KOPT-K1 (cell line): ENCODE measurements at regions not wholly inside any gene's neighbourhood (a gene's known extent, or its start where the extent isn't known, plus 50 kb on each side); places are given as distances from the start of the nearest gene placed in this dataset.

Experiments used
- H3K27ac ChIP-seq: fragments of 200-600 bp; sonication (generic); 2 replicates; pipeline ENCODE4 v1.5.1; 2016; ENCODE audit warnings: antibody characterized with exemption, mild to moderate bottlenecking, low read depth, low read length; ENCODE audit not compliant: poor library complexity, severe bottlenecking
- H3K36me3 ChIP-seq: fragments of 200-600 bp; sonication (generic); 2 replicates; pipeline ENCODE4 v1.5.1; 2017; ENCODE audit warnings: antibody characterized with exemption, mild to moderate bottlenecking, low read length, moderate library complexity; ENCODE audit not compliant: insufficient read depth
- H3K9me3 ChIP-seq: fragments of 200-600 bp; sonication (generic); 2 replicates; pipeline ENCODE4 v1.5.1; 2017; ENCODE audit warnings: antibody characterized with exemption, low read length, mild to moderate bottlenecking; ENCODE audit not compliant: insufficient read depth, poor library complexity, severe bottlenecking

- Histone ChIP-seq H3K9me3 (no peaks in the 10 kb centered on the region), H3K36me3 (no peaks in the 10 kb centered on the region), H3K27ac (no peak overlapping the region)
These were observed 509.6 kb upstream of the USP15 start for GRCh38 chr12:61750604-61751003.

GRCh38 chr12:61754214-61754613 lies 506.0 kb upstream of the USP15 start:
- Histone ChIP-seq H3K36me3 (no peaks in the 10 kb centered on the region), H3K9me3 (no peaks in the 10 kb centered on the region), H3K27ac (no peak overlapping the region)

GRCh38 chr12:61757831-61758505 lies 502.2 kb upstream of the USP15 start:
- Histone ChIP-seq H3K27ac (no peak overlapping the region), H3K9me3 (no peaks in the 10 kb centered on the region), H3K36me3 (no peaks in the 10 kb centered on the region)

- Histone ChIP-seq H3K36me3 (no peaks in the 10 kb centered on the region), H3K27ac (no peak overlapping the region), H3K9me3 (no peaks in the 10 kb centered on the region)
These were observed 501.5 kb upstream of the USP15 start for GRCh38 chr12:61758661-61759060.

DNA sequence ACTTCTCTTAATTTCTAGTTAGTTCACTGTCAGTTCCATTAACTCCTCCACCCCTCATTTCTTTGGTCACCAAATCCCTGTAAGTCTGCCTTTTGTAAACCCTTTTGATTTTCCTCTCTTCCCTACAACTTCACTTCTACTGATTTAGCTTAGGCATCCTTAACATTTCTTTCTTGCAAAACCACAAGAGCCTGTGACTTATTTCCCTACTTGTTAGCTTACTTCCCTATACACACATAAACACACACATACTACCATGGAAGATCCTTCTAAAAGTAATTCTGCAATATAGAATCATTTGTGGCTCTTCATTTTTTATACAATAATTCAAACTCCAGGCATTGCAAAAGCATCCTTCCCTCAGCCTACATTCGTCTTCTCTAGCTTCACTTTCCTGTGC lies 494.3 kb upstream of the USP15 start:
- Histone ChIP-seq H3K9me3 (no peaks in the 10 kb centered on the region), H3K27ac (no peak overlapping the region), H3K36me3 (no peaks in the 10 kb centered on the region)

GRCh38 chr12:61780435-61780834 lies 479.8 kb upstream of the USP15 start:
- H3K9me3 ChIP-seq, result no peaks in the 10 kb centered on the region
- H3K36me3 ChIP-seq, result no peaks in the 10 kb centered on the region

DNA sequence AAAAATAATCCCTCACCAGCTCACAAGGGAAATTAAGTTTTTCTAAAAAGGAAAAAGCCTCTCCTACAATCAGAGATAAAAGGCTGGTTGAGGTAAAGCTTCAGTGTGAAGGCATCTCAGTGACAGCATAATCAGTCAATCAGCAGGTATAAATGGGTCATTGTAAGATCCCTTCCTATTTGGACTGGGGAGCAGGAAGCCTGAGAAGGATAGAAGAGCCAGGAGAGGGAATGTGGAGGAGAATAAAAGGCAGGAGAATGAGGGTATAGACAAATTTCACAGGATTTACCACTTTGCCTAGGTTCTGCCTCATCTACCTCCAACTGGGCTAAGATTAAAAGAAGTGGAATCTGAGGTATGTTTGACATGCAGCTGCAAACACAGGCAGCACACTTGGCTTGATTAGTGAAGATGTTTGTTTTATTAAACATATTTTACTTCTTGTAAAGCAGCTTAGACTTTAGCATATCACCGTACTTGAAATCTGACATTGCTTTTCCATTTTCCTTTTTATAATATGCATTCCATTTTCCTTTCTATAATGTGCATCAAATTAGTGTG lies 479.1 kb upstream of the USP15 start:
- no peaks in the 10 kb centered on the region for H3K36me3 ChIP-seq
- H3K27ac ChIP-seq, result no peak overlapping the region
- H3K9me3 ChIP-seq, result no peaks in the 10 kb centered on the region

More at GRCh38 chr12:61780435-61780834, 479.8 kb upstream of the USP15 start:
- no peak overlapping the region for H3K27ac ChIP-seq

DNA sequence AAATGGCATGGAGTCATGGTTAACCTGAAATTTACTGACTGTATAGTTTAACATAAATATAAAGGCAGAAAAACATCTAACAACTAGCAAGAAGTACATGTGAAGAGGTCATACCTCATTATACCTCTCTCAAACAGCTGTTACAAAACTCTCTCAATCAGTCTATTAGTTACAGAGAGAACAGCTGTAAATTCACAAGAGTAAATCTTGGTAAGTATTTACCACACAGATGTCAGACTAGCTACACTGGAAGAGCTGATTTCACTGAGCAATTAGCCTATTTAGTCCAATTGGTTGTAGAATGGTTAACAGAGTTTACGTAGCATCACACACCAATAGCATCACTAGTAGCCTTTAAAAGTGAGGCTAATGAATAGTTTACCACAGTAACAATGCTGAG lies 463.4 kb upstream of the USP15 start:
- Histone ChIP-seq H3K27ac (no peak overlapping the region), H3K36me3 (no peaks in the 10 kb centered on the region), H3K9me3 (no peaks in the 10 kb centered on the region)

DNA sequence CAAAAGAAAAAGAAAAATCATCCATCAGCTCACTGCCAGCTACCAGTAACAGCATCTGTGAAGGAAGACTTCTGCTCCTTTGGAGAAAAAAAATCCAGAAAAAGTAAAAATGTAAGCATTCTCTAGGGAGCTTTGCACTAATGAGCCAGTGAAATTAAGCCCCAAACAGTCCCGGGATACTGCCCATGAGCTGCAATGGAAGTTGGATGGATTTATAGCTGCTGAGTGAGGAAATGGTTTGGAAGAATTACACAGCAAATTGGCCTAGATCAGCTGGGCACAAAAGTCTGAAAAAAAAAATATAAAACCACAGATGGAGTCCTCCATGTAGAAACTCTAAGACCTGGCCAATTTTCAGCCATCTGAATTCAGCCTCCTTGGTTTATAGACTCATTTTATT lies 462.9 kb upstream of the USP15 start:
- H3K36me3 ChIP-seq, result no peaks in the 10 kb centered on the region
- no peaks in the 10 kb centered on the region for H3K9me3 ChIP-seq
- H3K27ac ChIP-seq, result no peak overlapping the region

GRCh38 chr12:61798778-61799177 lies 461.4 kb upstream of the USP15 start:
- Histone ChIP-seq H3K36me3 (no peaks in the 10 kb centered on the region), H3K27ac (no peak overlapping the region), H3K9me3 (no peaks in the 10 kb centered on the region)

DNA sequence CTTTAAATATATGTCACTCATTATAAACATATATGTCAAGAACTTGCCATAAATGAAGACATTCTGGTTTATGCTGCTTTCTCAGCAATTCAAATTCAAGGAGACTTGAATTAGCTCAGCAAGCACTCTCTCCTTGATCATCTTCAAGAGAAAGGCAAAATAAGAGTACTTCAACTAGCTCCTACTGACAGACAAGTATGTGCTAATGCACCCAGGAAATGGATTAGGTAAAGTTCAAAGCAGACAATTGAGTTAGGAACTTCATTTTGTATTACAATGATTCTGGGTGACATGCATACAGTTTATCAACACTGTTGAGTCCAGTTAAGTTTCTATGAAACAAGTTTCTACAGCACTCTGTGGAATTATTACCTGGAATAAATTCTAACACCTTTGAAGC lies 455.9 kb upstream of the USP15 start:
- Histone ChIP-seq H3K9me3 (peaks cover 8% of the 10 kb centered on the region), H3K27ac (no peak overlapping the region), H3K36me3 (no peaks in the 10 kb centered on the region)

- Histone ChIP-seq H3K27ac (no peak overlapping the region), H3K9me3 (peaks cover 8% of the 10 kb centered on the region), H3K36me3 (no peaks in the 10 kb centered on the region)
These were observed 451.3 kb upstream of the USP15 start for GRCh38 chr12:61808856-61809255.

DNA sequence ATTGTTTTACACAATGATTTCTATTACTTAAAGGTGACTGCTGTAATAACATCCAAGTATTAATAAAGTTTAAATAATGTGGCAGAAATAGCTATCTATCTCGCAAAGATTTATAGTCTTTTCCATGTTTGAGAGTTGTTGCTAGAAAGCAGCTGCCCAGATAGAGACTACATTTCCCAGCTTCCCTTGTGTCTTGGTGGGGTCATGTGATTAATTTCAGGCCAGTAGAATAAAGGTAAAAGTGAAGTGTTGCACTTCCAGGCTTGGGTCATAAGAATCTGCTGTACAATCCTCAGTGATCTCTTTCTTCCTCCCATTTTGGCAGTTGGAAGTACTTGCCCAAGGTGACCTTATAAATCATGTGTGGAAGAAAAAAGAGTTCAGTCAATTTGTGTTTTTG lies 449.7 kb upstream of the USP15 start:
- Histone ChIP-seq H3K27ac (no peak overlapping the region), H3K9me3 (peaks cover 8% of the 10 kb centered on the region), H3K36me3 (no peaks in the 10 kb centered on the region)

- Histone ChIP-seq H3K27ac (no peak overlapping the region), H3K36me3 (no peaks in the 10 kb centered on the region), H3K9me3 (no peaks in the 10 kb centered on the region)
These were observed 438.8 kb upstream of the USP15 start for GRCh38 chr12:61821381-61821780.

DNA sequence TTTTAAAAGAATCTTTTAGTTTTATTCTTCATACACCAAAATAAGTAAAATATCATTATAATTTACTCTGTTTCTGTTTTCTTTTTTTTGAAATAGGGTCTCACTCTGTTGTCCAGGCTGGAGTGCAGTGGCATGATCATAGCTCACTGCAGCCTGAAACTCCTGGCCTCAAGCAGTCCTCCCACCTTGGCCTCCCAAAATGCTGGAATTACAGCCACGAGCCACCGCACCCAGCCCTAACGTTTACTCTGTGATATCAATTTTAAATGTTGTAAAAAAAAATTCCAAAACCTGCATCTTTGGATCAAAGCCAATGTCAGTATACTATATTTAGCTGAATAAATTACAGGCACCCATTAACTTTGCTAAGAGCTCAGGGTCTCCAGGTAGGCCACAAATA lies 437.1 kb upstream of the USP15 start:
- Histone ChIP-seq H3K36me3 (no peaks in the 10 kb centered on the region), H3K9me3 (no peaks in the 10 kb centered on the region), H3K27ac (no peak overlapping the region)

DNA sequence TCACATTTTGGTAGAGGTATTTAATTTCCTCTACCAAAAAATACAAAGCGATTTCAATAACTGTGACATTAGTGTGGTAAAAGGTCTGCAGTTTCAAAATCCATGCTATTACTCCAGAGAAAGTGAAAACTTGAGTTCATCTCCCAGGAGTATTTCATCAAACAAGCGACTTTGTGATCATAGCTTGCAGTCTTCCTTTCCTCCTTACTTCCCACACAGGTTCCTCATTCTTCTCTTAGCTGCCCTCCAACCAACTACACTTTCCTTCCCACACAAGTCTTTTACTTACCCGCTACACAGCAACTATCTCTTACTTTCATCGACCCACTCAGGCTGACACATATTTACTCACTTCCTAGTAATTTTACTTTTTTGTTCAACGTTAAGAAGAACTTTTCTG lies 413.4 kb upstream of the USP15 start:
- no peaks in the 10 kb centered on the region for H3K9me3 ChIP-seq
- no peak overlapping the region for H3K27ac ChIP-seq

More for the DNA sequence above, 413.4 kb upstream of the USP15 start:
- H3K36me3 ChIP-seq, result no peaks in the 10 kb centered on the region
